ENCODE measurements at regions not wholly inside any gene's neighbourhood (a gene's known extent, or its start where the extent isn't known, plus 50 kb on each side); places are given as distances from the start of the nearest gene placed in this dataset.

GRCh38 chr7:25320791-25321190 is 92.5 kb upstream of the NPVF start:
- ChIA-PET POLR2A (no interaction called here), CTCF (ENCODE audit: unreplicated experiment) (no interaction called here)
- H2AFZ ChIP-seq (ENCODE audit: low read length): no peak overlapping the region
- no TSS peak for BruUV-seq (replicated peaks)
- intact Hi-C loops (cut with micrococcal nuclease; ENCODE audit: unreplicated experiment): no loop called here
- no peaks in the 10 kb centered on the region for H3K9me3 ChIP-seq (ENCODE audit: low read length)
- DNase-seq (ENCODE audit: low spot score): no peak
- H3K9me2 ChIP-seq (ENCODE audit: insufficient read depth, low read length): no peaks in the 10 kb centered on the region
- no peak for TF ChIP-seq EZH2phosphoT487 (IDR thresholded peaks at IDR 0.05; ENCODE audit: borderline replicate concordance, low read depth, low read length)
- TF ChIP-seq, protein P1, sequence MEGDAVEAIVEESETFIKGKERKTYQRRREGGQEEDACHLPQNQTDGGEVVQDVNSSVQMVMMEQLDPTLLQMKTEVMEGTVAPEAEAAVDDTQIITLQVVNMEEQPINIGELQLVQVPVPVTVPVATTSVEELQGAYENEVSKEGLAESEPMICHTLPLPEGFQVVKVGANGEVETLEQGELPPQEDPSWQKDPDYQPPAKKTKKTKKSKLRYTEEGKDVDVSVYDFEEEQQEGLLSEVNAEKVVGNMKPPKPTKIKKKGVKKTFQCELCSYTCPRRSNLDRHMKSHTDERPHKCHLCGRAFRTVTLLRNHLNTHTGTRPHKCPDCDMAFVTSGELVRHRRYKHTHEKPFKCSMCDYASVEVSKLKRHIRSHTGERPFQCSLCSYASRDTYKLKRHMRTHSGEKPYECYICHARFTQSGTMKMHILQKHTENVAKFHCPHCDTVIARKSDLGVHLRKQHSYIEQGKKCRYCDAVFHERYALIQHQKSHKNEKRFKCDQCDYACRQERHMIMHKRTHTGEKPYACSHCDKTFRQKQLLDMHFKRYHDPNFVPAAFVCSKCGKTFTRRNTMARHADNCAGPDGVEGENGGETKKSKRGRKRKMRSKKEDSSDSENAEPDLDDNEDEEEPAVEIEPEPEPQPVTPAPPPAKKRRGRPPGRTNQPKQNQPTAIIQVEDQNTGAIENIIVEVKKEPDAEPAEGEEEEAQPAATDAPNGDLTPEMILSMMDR (conservative IDR thresholded peaks at IDR 0.05; ENCODE audit: low read length): no peak
- no peaks in the 10 kb centered on the region for H3K79me2 ChIP-seq (ENCODE audit: insufficient read depth, low read depth, low read length)
- no peak overlapping the region for H3K27ac ChIP-seq (ENCODE audit: low read depth, low read length, poor library complexity, severe bottlenecking)
- no peaks in the 10 kb centered on the region for H3K36me3 ChIP-seq (ENCODE audit: insufficient read depth, low read length)
- H3K4me1 ChIP-seq (ENCODE audit: insufficient read depth, low read length, poor library complexity, severe bottlenecking): no peaks in the 10 kb centered on the region
- H3K4me3 ChIP-seq (ENCODE audit: low read depth, low read length, poor library complexity, severe bottlenecking): no peak overlapping the region
- no peak overlapping the region for H3K4me2 ChIP-seq (ENCODE audit: low read length)
- no peaks in the 10 kb centered on the region for H4K20me1 ChIP-seq (ENCODE audit: insufficient read depth, low read length)

GRCh38 chr7:25321424-25321823 is 93.1 kb upstream of the NPVF start:
- DNase-seq (ENCODE audit: low spot score): no peak
- no peaks in the 10 kb centered on the region for H3K36me3 ChIP-seq (ENCODE audit: insufficient read depth, low read length)
- H3K4me2 ChIP-seq (ENCODE audit: low read length): no peak overlapping the region
- H3K79me2 ChIP-seq (ENCODE audit: insufficient read depth, low read depth, low read length): no peaks in the 10 kb centered on the region
- BruUV-seq (replicated peaks): no TSS peak
- H2AFZ ChIP-seq (ENCODE audit: low read length): no peak overlapping the region
- H3K4me3 ChIP-seq (ENCODE audit: low read depth, low read length, poor library complexity, severe bottlenecking): no peak overlapping the region
- POLR2A ChIA-PET: interaction anchor here (0.8 kb wide), 1 partner anchor 20 kb away, joined by 3 read pairs; no protein-coding TSS in a partner anchor
- TF ChIP-seq, protein P1 (conservative IDR thresholded peaks at IDR 0.05; ENCODE audit: low read length): no peak
- TF ChIP-seq EZH2phosphoT487 (IDR thresholded peaks at IDR 0.05; ENCODE audit: borderline replicate concordance, low read depth, low read length): no peak
- no peaks in the 10 kb centered on the region for H3K9me2 ChIP-seq (ENCODE audit: insufficient read depth, low read length)
- H4K20me1 ChIP-seq (ENCODE audit: insufficient read depth, low read length): no peaks in the 10 kb centered on the region
- no peaks in the 10 kb centered on the region for H3K4me1 ChIP-seq (ENCODE audit: insufficient read depth, low read length, poor library complexity, severe bottlenecking)
- intact Hi-C loops (cut with micrococcal nuclease; ENCODE audit: unreplicated experiment): no loop called here
- no peak overlapping the region for H3K27ac ChIP-seq (ENCODE audit: low read depth, low read length, poor library complexity, severe bottlenecking)
- CTCF ChIA-PET (ENCODE audit: unreplicated experiment): no interaction called here
- no peaks in the 10 kb centered on the region for H3K9me3 ChIP-seq (ENCODE audit: low read length)

DNA sequence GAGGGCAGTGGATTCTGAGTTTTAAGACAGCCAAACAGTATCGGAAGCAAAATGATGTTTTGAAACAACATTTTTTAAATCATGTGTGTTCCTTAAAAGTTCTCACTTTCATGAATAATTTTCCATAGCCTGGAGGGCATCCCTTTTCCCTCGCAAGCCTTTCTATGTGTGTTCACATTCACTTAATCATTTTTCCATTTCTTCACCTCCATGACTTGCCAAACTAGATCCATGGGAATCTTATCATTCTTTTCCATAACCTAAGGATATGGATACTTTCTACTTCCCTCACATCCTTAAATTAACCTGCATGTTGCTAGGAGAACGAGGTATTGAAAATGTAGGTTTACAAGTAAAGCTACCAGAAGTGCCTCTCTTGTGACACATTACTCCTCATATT is 94.2 kb upstream of the NPVF start:
- no peak for TF ChIP-seq EZH2phosphoT487 (IDR thresholded peaks at IDR 0.05; ENCODE audit: borderline replicate concordance, low read depth, low read length)
- TF ChIP-seq, protein P1 (conservative IDR thresholded peaks at IDR 0.05; ENCODE audit: low read length): no peak
- DNase-seq (ENCODE audit: low spot score): no peak
- CTCF ChIA-PET (ENCODE audit: unreplicated experiment): no interaction called here
- H2AFZ ChIP-seq (ENCODE audit: low read length): no peak overlapping the region
- no TSS peak for BruUV-seq (replicated peaks)
- no peaks in the 10 kb centered on the region for H3K9me3 ChIP-seq (ENCODE audit: low read length)
- H3K9me2 ChIP-seq (ENCODE audit: insufficient read depth, low read length): no peaks in the 10 kb centered on the region
- intact Hi-C loops (cut with micrococcal nuclease; ENCODE audit: unreplicated experiment): no loop called here
- H3K27ac ChIP-seq (ENCODE audit: low read depth, low read length, poor library complexity, severe bottlenecking): no peak overlapping the region
- H3K4me1 ChIP-seq (ENCODE audit: insufficient read depth, low read length, poor library complexity, severe bottlenecking): no peaks in the 10 kb centered on the region
- H4K20me1 ChIP-seq (ENCODE audit: insufficient read depth, low read length): no peaks in the 10 kb centered on the region
- no peaks in the 10 kb centered on the region for H3K79me2 ChIP-seq (ENCODE audit: insufficient read depth, low read depth, low read length)
- H3K4me2 ChIP-seq (ENCODE audit: low read length): no peak overlapping the region
- POLR2A ChIA-PET: interaction anchor here (0.8 kb wide), 1 partner anchor 19 kb away, joined by 3 read pairs; no protein-coding TSS in a partner anchor
- no peak overlapping the region for H3K4me3 ChIP-seq (ENCODE audit: low read depth, low read length, poor library complexity, severe bottlenecking)
- no peaks in the 10 kb centered on the region for H3K36me3 ChIP-seq (ENCODE audit: insufficient read depth, low read length)

Data from OCI-LY7 (cell line).